ENCODE measurements at regions not wholly inside any gene's neighbourhood (a gene's known extent, or its start where the extent isn't known, plus 50 kb on each side); places are given as distances from the start of the nearest gene placed in this dataset.
A peak's percentile ranks its signal among the peaks of the same experiment; 100 is the strongest.
"Not testable (repeated sequence)": the region's sequence is repeated elsewhere in the genome, so short reads cannot be mapped to it uniquely, and the experiment has no call there.

GRCh38 chr11:11000579-11001283, 142.9 kb upstream of the ZBED5 start:
- no peak for DNase-seq

- DNase-seq: no peak
Observed at GRCh38 chr11:10998674-10999073, 140.8 kb upstream of the ZBED5 start.

- no peak for DNase-seq
Observed at GRCh38 chr11:10996678-10997077, 138.8 kb upstream of the ZBED5 start.

- no peak for DNase-seq
Observed at GRCh38 chr11:10993640-10994039, 135.8 kb upstream of the ZBED5 start.

- no peak for DNase-seq
Observed at GRCh38 chr11:10993186-10993585, 135.3 kb upstream of the ZBED5 start.

GRCh38 chr11:10991393-10991792, 133.5 kb upstream of the ZBED5 start:
- DNase-seq: no peak

- no peak for DNase-seq
Observed at GRCh38 chr11:10990637-10991193, 132.9 kb upstream of the ZBED5 start.

GRCh38 chr11:10990160-10990559, 132.3 kb upstream of the ZBED5 start:
- peak; percentile 46 for DNase-seq

GRCh38 chr11:10986006-10986405, 128.2 kb upstream of the ZBED5 start:
- no peak for DNase-seq

GRCh38 chr11:10984742-10985141, 126.9 kb upstream of the ZBED5 start:
- DNase-seq: no peak

GRCh38 chr11:10984250-10984649, 126.4 kb upstream of the ZBED5 start:
- DNase-seq: no peak

- DNase-seq: peak; percentile 36
Observed at GRCh38 chr11:10982704-10983510, 125.1 kb upstream of the ZBED5 start.

GRCh38 chr11:10979529-10979928, 121.7 kb upstream of the ZBED5 start:
- DNase-seq: peak; percentile 46

- no peak for DNase-seq
Observed at GRCh38 chr11:10978198-10978597, 120.3 kb upstream of the ZBED5 start.

- DNase-seq: no peak
Observed at GRCh38 chr11:10975287-10975721, 117.5 kb upstream of the ZBED5 start.

- DNase-seq: no peak
Observed at GRCh38 chr11:10973416-10973815, 115.6 kb upstream of the ZBED5 start.

GRCh38 chr11:10970926-10971325, 113.1 kb upstream of the ZBED5 start:
- DNase-seq: no peak

- no peak for DNase-seq
Observed at GRCh38 chr11:10969387-10969786, 111.5 kb upstream of the ZBED5 start.

- DNase-seq: not testable (repeated sequence)
Observed at GRCh38 chr11:10956884-10957283, 99.0 kb upstream of the ZBED5 start.

GRCh38 chr11:10955616-10956015, 97.8 kb upstream of the ZBED5 start:
- DNase-seq: no peak

- DNase-seq: no peak
Observed at GRCh38 chr11:10954184-10954583, 96.3 kb upstream of the ZBED5 start.

- no peak for DNase-seq
Observed at GRCh38 chr11:10952872-10953271, 95.0 kb upstream of the ZBED5 start.

GRCh38 chr11:10947935-10948334, 90.1 kb upstream of the ZBED5 start:
- not testable (repeated sequence) for DNase-seq

GRCh38 chr11:10946072-10946471, 88.2 kb upstream of the ZBED5 start:
- no peak for DNase-seq
